ENCODE measurements at regions not wholly inside any gene's neighbourhood (a gene's known extent, or its start where the extent isn't known, plus 50 kb on each side); places are given as distances from the start of the nearest gene placed in this dataset.

DNA sequence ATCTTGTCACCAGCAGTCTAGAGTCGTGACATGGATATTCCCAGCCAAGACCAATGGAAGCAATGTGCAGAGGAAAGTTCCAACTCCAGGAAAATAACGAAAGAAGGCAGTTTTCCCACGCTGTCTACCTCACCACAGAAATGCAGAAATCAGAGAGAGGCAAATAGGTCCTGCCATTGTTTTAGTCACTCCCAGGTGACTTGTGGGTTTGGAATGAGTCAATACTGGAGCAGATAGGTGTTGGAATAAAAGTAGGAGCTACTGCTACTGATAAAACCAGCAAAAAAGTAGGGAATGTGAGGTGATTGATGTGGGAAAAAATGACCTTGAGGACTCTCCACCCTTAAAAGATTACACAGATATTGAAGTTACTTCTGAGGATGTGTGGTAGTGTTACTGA is 72.8 kb upstream of the RAI2 start:
- Histone ChIP-seq H3K9me3 (no peaks in the 10 kb centered on the region), H3K27ac (no peak overlapping the region), H3K4me3 (no peak overlapping the region), H3K4me1 (no peaks in the 10 kb centered on the region), H3K36me3 (no peaks in the 10 kb centered on the region), H3K27me3 (no peaks in the 10 kb centered on the region)
- DNase-seq: no peak
- intact Hi-C loops (cut with DNase I; ENCODE audit: low total_unique reads): no loop called here
- TF ChIP-seq CTCF (IDR thresholded peaks at IDR 0.05) (no peak), POLR2A (IDR thresholded peaks at IDR 0.05) (no peak)

DNA sequence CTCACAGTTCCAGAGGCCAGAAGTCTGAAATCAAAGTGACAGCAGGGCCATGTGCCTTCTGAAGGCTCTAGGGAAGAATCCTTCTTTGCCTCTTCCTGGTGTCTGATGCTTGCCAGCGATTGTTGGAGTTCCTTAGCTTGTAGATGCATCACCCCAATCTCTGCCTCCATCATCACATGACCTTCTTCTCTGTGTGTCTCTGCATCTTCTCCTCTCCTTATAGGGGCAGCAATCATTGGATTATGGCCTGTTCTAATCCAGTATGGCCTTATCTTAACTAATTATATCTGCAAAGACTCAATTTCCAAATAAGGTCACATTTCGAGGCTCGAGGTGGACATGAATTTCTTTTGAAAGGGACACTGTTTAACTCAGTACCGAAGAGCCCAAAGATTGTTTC is 71.7 kb upstream of the RAI2 start:
- intact Hi-C loops (cut with DNase I; ENCODE audit: low total_unique reads): no loop called here
- no peaks in the 10 kb centered on the region for H3K36me3 ChIP-seq
- H3K4me1 ChIP-seq: no peaks in the 10 kb centered on the region
- H3K27me3 ChIP-seq: no peaks in the 10 kb centered on the region
- DNase-seq: no peak
- no peak overlapping the region for H3K4me3 ChIP-seq
- no peak overlapping the region for H3K27ac ChIP-seq
- TF ChIP-seq CTCF (IDR thresholded peaks at IDR 0.05) (no peak), POLR2A (IDR thresholded peaks at IDR 0.05) (no peak)
- no peaks in the 10 kb centered on the region for H3K9me3 ChIP-seq

DNA sequence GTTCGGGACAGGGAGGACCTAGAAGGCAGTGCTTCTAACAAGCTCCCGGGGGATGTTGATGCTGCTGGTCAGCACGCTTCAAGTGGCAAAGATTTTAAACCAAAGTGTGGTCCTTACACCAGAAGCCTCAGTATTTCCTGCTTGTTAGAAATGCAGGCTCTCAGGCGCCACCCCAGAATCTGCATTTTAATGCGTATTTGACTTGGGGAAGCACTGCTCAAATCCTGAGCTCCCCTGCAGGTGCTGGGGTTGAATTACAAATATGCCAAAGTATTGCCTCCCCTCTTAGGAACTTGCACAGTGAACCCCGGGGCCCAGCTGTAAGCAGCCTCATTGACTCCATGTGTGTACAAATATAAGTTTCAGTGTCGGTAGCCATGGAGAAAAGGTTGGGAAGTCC is 70.8 kb upstream of the RAI2 start:
- intact Hi-C loops (cut with DNase I; ENCODE audit: low total_unique reads): no loop called here
- Histone ChIP-seq H3K27me3 (no peaks in the 10 kb centered on the region), H3K9me3 (no peaks in the 10 kb centered on the region)

DNA sequence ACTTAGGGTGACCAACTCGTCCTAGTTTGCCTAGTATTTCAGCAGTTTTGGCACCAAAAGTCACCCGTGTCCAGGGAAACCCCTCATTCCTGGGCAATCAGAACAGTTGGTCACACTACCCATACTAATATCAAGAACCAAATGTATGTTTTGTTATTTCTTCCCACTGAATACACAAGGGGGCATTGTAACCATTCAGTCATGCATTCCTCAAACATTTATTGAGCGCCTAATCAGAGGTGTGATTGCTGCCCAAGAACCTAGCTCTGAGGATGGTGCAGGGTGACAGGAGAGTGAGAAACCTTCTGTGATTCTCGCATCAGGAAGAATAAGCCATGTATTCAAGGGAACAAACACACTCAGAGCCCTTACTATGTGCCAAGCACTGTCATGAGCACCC is 69.8 kb upstream of the RAI2 start:
- Histone ChIP-seq H3K4me1 (no peaks in the 10 kb centered on the region), H3K9me3 (no peaks in the 10 kb centered on the region), H3K36me3 (no peaks in the 10 kb centered on the region), H3K4me3 (no peak overlapping the region), H3K27ac (no peak overlapping the region), H3K27me3 (no peaks in the 10 kb centered on the region)
- DNase-seq: no peak
- TF ChIP-seq POLR2A (IDR thresholded peaks at IDR 0.05): no peak
- no peak for TF ChIP-seq CTCF (IDR thresholded peaks at IDR 0.05)
- intact Hi-C loops (cut with DNase I; ENCODE audit: low total_unique reads): no loop called here

More for the DNA sequence above, 70.8 kb upstream of the RAI2 start:
- H3K4me1 ChIP-seq: no peaks in the 10 kb centered on the region
- H3K4me3 ChIP-seq: no peak overlapping the region
- no peak for TF ChIP-seq POLR2A (IDR thresholded peaks at IDR 0.05)
- TF ChIP-seq CTCF (IDR thresholded peaks at IDR 0.05): no peak
- no peak overlapping the region for H3K27ac ChIP-seq
- no peaks in the 10 kb centered on the region for H3K36me3 ChIP-seq
- no peak for DNase-seq

DNA sequence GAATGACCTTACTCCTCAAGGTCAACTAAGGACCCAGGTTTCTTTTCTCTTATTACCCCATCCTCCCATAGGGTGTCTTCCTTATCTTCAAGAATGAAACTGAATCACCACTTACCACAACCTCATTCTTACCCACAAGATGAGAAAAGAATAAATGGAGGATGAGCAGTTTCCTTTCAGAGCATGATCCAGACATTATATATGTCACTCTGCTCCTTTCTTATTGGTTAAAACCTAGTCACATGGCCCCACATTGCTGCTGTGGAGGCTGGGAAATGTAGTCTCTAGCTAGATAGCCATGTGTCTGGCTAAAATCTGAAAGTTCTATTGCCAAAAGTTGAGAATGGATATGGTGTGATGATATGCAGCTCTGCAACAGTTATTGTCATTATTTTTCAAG is 62.4 kb upstream of the RAI2 start:
- intact Hi-C loops (cut with DNase I; ENCODE audit: low total_unique reads): no loop called here
- no peaks in the 10 kb centered on the region for H3K9me3 ChIP-seq
- H3K36me3 ChIP-seq: no peaks in the 10 kb centered on the region
- no peak for DNase-seq
- no peaks in the 10 kb centered on the region for H3K4me1 ChIP-seq
- TF ChIP-seq POLR2A (IDR thresholded peaks at IDR 0.05) (no peak), CTCF (IDR thresholded peaks at IDR 0.05) (no peak)
- no peak overlapping the region for H3K4me3 ChIP-seq
- H3K27ac ChIP-seq: peak overlapping the region; percentile 32 to 59
- H3K27me3 ChIP-seq: no peaks in the 10 kb centered on the region

Measured in uterus (tissue), 3 donors.